ENCODE measurements at regions not wholly inside any gene's neighbourhood (a gene's known extent, or its start where the extent isn't known, plus 50 kb on each side); places are given as distances from the start of the nearest gene placed in this dataset.

DNA sequence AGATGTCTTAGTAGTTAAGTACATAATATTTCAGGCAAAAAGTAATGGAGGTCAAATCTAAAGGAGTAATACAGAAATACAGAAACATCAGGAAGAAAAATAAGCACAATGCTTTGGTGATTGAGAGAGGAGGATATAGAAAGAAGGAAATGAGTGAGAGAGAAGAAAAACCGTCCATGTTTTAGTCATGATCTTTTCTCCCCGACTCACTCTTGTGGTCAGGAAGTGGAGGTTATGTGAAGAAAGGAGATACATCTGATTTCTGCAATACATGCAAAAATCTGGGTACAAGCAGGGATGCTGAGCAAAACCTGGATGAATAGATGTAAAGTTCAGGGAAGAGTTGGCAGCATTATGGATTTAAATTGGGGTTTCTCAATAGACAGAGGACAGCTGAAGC, 1122.5 kb downstream of the SORCS3 start:
- TF ChIP-seq, protein P1, sequence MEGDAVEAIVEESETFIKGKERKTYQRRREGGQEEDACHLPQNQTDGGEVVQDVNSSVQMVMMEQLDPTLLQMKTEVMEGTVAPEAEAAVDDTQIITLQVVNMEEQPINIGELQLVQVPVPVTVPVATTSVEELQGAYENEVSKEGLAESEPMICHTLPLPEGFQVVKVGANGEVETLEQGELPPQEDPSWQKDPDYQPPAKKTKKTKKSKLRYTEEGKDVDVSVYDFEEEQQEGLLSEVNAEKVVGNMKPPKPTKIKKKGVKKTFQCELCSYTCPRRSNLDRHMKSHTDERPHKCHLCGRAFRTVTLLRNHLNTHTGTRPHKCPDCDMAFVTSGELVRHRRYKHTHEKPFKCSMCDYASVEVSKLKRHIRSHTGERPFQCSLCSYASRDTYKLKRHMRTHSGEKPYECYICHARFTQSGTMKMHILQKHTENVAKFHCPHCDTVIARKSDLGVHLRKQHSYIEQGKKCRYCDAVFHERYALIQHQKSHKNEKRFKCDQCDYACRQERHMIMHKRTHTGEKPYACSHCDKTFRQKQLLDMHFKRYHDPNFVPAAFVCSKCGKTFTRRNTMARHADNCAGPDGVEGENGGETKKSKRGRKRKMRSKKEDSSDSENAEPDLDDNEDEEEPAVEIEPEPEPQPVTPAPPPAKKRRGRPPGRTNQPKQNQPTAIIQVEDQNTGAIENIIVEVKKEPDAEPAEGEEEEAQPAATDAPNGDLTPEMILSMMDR (conservative IDR thresholded peaks at IDR 0.05; ENCODE audit: low read length), result no peak
- no peak for TF ChIP-seq EZH2phosphoT487 (IDR thresholded peaks at IDR 0.05; ENCODE audit: borderline replicate concordance, low read depth, low read length)
